NCI-H748 (cell line): ENCODE measurements at regions not wholly inside any gene's neighbourhood (a gene's known extent, or its start where the extent isn't known, plus 50 kb on each side); places are given as distances from the start of the nearest gene placed in this dataset.

Experiments
- DNase-seq: peaks from one replicate; lab custom pipeline; 2025; ENCODE audit not compliant: unreplicated experiment; lab: John Stamatoyannopoulos, UW

GRCh38 chr7:115153176-115153575, 231.3 kb downstream of the MDFIC start:
- peak; percentile 97 for DNase-seq

GRCh38 chr7:115146148-115146547, 224.3 kb downstream of the MDFIC start:
- DNase-seq: peak; percentile 66

- no peak for DNase-seq
These were observed 223.6 kb downstream of the MDFIC start for GRCh38 chr7:115145512-115145911.

GRCh38 chr7:115137816-115138215, 215.9 kb downstream of the MDFIC start:
- no peak for DNase-seq

GRCh38 chr7:115136796-115137443, 215.0 kb downstream of the MDFIC start:
- DNase-seq: no peak

GRCh38 chr7:115135769-115136410, 214.0 kb downstream of the MDFIC start:
- peak; percentile 85 for DNase-seq

GRCh38 chr7:115135146-115135545, 213.3 kb downstream of the MDFIC start:
- DNase-seq: peak; percentile 36

GRCh38 chr7:115133248-115133647, 211.4 kb downstream of the MDFIC start:
- DNase-seq: peak; percentile 99

- DNase-seq: no peak
These were observed 210.2 kb downstream of the MDFIC start for GRCh38 chr7:115132096-115132495.

- no peak for DNase-seq
These were observed 206.3 kb downstream of the MDFIC start for GRCh38 chr7:115128154-115128553.

GRCh38 chr7:115127399-115128021, 205.6 kb downstream of the MDFIC start:
- DNase-seq: no peak

- no peak for DNase-seq
These were observed 203.9 kb downstream of the MDFIC start for GRCh38 chr7:115125750-115126149.

GRCh38 chr7:115125312-115125711, 203.4 kb downstream of the MDFIC start:
- DNase-seq: no peak

GRCh38 chr7:115124409-115124939, 202.6 kb downstream of the MDFIC start:
- no peak for DNase-seq

- DNase-seq: no peak
These were observed 201.5 kb downstream of the MDFIC start for GRCh38 chr7:115123441-115123840.

GRCh38 chr7:115122388-115122787, 200.5 kb downstream of the MDFIC start:
- DNase-seq: peak; percentile 58

- no peak for DNase-seq
These were observed 195.9 kb downstream of the MDFIC start for GRCh38 chr7:115117748-115118147.

GRCh38 chr7:115116773-115117715, 195.2 kb downstream of the MDFIC start:
- DNase-seq: no peak

GRCh38 chr7:115113776-115114175, 191.9 kb downstream of the MDFIC start:
- no peak for DNase-seq

GRCh38 chr7:115113131-115113530, 191.2 kb downstream of the MDFIC start:
- DNase-seq: no peak

- no peak for DNase-seq
These were observed 188.6 kb downstream of the MDFIC start for GRCh38 chr7:115110523-115110922.
